Fibroblast of villous mesenchyme (primary cell): ENCODE measurements at regions not wholly inside any gene's neighbourhood (a gene's known extent, or its start where the extent isn't known, plus 50 kb on each side); places are given as distances from the start of the nearest gene placed in this dataset.
"Not testable (repeated sequence)": the region's sequence is repeated elsewhere in the genome, so short reads cannot be mapped to it uniquely, and the experiment has no call there.

Experiments used
- DNase-seq: peaks from one replicate; pipeline ENCODE4 v3.0.0-alpha.2; 2010; ENCODE audit warnings: low read depth
- H3K4me3 ChIP-seq: 2 replicates; pipeline ENCODE4 v1.5.1; 2011; ENCODE audit warnings: low read depth, mild to moderate bottlenecking, low read length

GRCh38 chr1:149157409-149157808 lies 54.1 kb upstream of the NBPF9 start:
- not testable (repeated sequence) for H3K4me3 ChIP-seq, DNase-seq

- H3K4me3 ChIP-seq, DNase-seq: not testable (repeated sequence)
Observed at GRCh38 chr1:149158308-149158707, 55.0 kb upstream of the NBPF9 start.

- not testable (repeated sequence) for H3K4me3 ChIP-seq, DNase-seq
Observed at GRCh38 chr1:149163063-149163444, 59.7 kb upstream of the NBPF9 start.

- not testable (repeated sequence) for DNase-seq, H3K4me3 ChIP-seq
Observed at GRCh38 chr1:149174765-149175164, 71.4 kb upstream of the NBPF9 start.

GRCh38 chr1:149175812-149176211 lies 72.5 kb upstream of the NBPF9 start:
- not testable (repeated sequence) for DNase-seq
- peak overlapping the region; percentile 44 for H3K4me3 ChIP-seq

- peak overlapping the region; percentile 62 for H3K4me3 ChIP-seq
- DNase-seq = peak; percentile 54
Observed at GRCh38 chr1:149176453-149177316, 73.3 kb upstream of the NBPF9 start.

GRCh38 chr1:149190742-149191141 lies 87.4 kb upstream of the NBPF9 start:
- not testable (repeated sequence) for H3K4me3 ChIP-seq, DNase-seq

- H3K4me3 ChIP-seq, DNase-seq: not testable (repeated sequence)
Observed at GRCh38 chr1:149196651-149197050, 93.3 kb upstream of the NBPF9 start.

- DNase-seq = peak; percentile 21
- not testable (repeated sequence) for H3K4me3 ChIP-seq
Observed at GRCh38 chr1:149200567-149200966, 97.2 kb upstream of the NBPF9 start.

- not testable (repeated sequence) for H3K4me3 ChIP-seq, DNase-seq
Observed at GRCh38 chr1:149202283-149202682, 98.9 kb upstream of the NBPF9 start.

GRCh38 chr1:149204396-149204795 lies 101.0 kb upstream of the NBPF9 start:
- not testable (repeated sequence) for DNase-seq, H3K4me3 ChIP-seq

- not testable (repeated sequence) for DNase-seq, H3K4me3 ChIP-seq
Observed at GRCh38 chr1:149208836-149209235, 105.5 kb upstream of the NBPF9 start.

GRCh38 chr1:149211757-149212420 lies 108.5 kb upstream of the NBPF9 start:
- not testable (repeated sequence) for H3K4me3 ChIP-seq, DNase-seq

- not testable (repeated sequence) for DNase-seq, H3K4me3 ChIP-seq
Observed at GRCh38 chr1:149212946-149213345, 109.6 kb upstream of the NBPF9 start.

- H3K4me3 ChIP-seq, DNase-seq: not testable (repeated sequence)
Observed at GRCh38 chr1:149213673-149214072, 110.3 kb upstream of the NBPF9 start.

GRCh38 chr1:149218080-149218988 lies 115.0 kb upstream of the NBPF9 start:
- not testable (repeated sequence) for DNase-seq, H3K4me3 ChIP-seq

GRCh38 chr1:149219539-149219938 lies 116.2 kb upstream of the NBPF9 start:
- not testable (repeated sequence) for H3K4me3 ChIP-seq, DNase-seq

GRCh38 chr1:149220463-149221074 lies 117.2 kb upstream of the NBPF9 start:
- not testable (repeated sequence) for DNase-seq, H3K4me3 ChIP-seq
